IMR-90 (cell line): ENCODE measurements at regions not wholly inside any gene's neighbourhood (a gene's known extent, or its start where the extent isn't known, plus 50 kb on each side); places are given as distances from the start of the nearest gene placed in this dataset.

ENCODE experiments used
- ATAC-seq: fragments of 200-7000 bp; cut with Tn5 transposase; 2 replicates; pipeline ENCODE4 v1.9.1; 2020; ENCODE audit warnings: low read depth, mild to moderate bottlenecking, moderate library complexity
- BruUV-seq: library from RNA; stranded (reverse); fragments of 400-500 nt; replicated peaks from 2 replicates; lab custom pipeline; 2021; lab: Mats Ljungman, UMichigan
- CTCF ChIA-PET: fragments of 300-600 bp; formaldehyde crosslinking; extraction: SDS; loops from one replicate; lab custom pipeline; 2021; ENCODE audit warnings: antibody characterized with exemption; lab: Yijun Ruan, JAX
- POLR2A ChIA-PET: fragments of 300-600 bp; sonication (Branson Sonifier 250); formaldehyde crosslinking; loops from one replicate; lab custom pipeline; 2022; ENCODE audit warnings: antibody characterized with exemption; ENCODE audit not compliant: unreplicated experiment; lab: Charles Lee
- DNase-seq: peaks from one replicate; pipeline ENCODE4 v3.0.0; 2013
- H2AFZ ChIP-seq: replicated peaks from 2 replicates; pipeline ENCODE3; 2013; ENCODE audit warnings: low read length, mild to moderate bottlenecking; ENCODE audit not compliant: poor library complexity
- H2AK5ac ChIP-seq: 2 replicates; pipeline ENCODE4 v1.6.1; 2013; ENCODE audit warnings: low read depth, low read length, inconsistent platforms
- H2AK9ac ChIP-seq: replicated peaks from 2 replicates; pipeline ENCODE3; 2013; ENCODE audit warnings: mild to moderate bottlenecking, low read depth, low read length, moderate library complexity; ENCODE audit not compliant: poor library complexity
- H2BK120ac ChIP-seq: 2 replicates; pipeline ENCODE4 v1.6.1; 2013; ENCODE audit warnings: low read depth, low read length, inconsistent platforms
- H2BK15ac ChIP-seq: 3 replicates; pipeline ENCODE4 v1.6.1; 2013; ENCODE audit warnings: low read depth, low read length, inconsistent platforms
- H2BK20ac ChIP-seq: 2 replicates; pipeline ENCODE4 v1.6.1; 2013; ENCODE audit warnings: low read depth, mild to moderate bottlenecking, inconsistent platforms, low read length, moderate library complexity
- H2BK5ac ChIP-seq: 2 replicates; pipeline ENCODE4 v1.6.1; 2013; ENCODE audit warnings: mild to moderate bottlenecking, low read depth, low read length, inconsistent platforms; ENCODE audit not compliant: poor library complexity, severe bottlenecking
- H3K14ac ChIP-seq: replicated peaks from 2 replicates; pipeline ENCODE4 v1.6.1; 2013; ENCODE audit warnings: low read depth, low read length, inconsistent platforms
- H3K18ac ChIP-seq: 2 replicates; pipeline ENCODE4 v1.6.1; 2013; ENCODE audit warnings: low read depth, low read length, control low read depth
- H3K23ac ChIP-seq: 2 replicates; pipeline ENCODE4 v1.6.1; 2013; ENCODE audit warnings: low read depth, low read length, inconsistent platforms
- H3K27ac ChIP-seq: 2 replicates; pipeline ENCODE4 v1.5.1; 2013; ENCODE audit warnings: mild to moderate bottlenecking, control low read depth, low read length; ENCODE audit not compliant: insufficient read depth
- H3K27me3 ChIP-seq: 2 replicates; pipeline ENCODE4 v1.6.1; 2013; ENCODE audit warnings: low read length; ENCODE audit not compliant: control insufficient read depth, insufficient read depth
- H3K36me3 ChIP-seq: 2 replicates; pipeline ENCODE4 v1.6.1; 2013; ENCODE audit warnings: low read length, mixed read lengths; ENCODE audit not compliant: control insufficient read depth, insufficient read depth
- H3K4ac ChIP-seq: 2 replicates; pipeline ENCODE4 v1.6.1; 2013; ENCODE audit warnings: low read depth, low read length, inconsistent platforms
- H3K4me1 ChIP-seq: 2 replicates; pipeline ENCODE4 v1.6.1; 2013; ENCODE audit warnings: low read length, mixed read lengths; ENCODE audit not compliant: control insufficient read depth, insufficient read depth
- H3K4me2 ChIP-seq: 2 replicates; pipeline ENCODE4 v1.6.1; 2013; ENCODE audit warnings: low read depth, mild to moderate bottlenecking, control low read depth, low read length, moderate library complexity
- H3K4me3 ChIP-seq: 2 replicates; pipeline ENCODE4 v1.5.1; 2013; ENCODE audit warnings: low read depth, mild to moderate bottlenecking, control low read depth, low read length, moderate library complexity; ENCODE audit not compliant: insufficient read depth
- H3K56ac ChIP-seq: 2 replicates; pipeline ENCODE4 v1.6.1; 2013; ENCODE audit warnings: low read length, inconsistent platforms; ENCODE audit not compliant: insufficient read depth; ENCODE audit errors: extremely low read depth
- H3K79me1 ChIP-seq, 2 experiments: 2 replicates each; pipeline ENCODE4 v1.6.1; 2013; ENCODE audit warnings: low read length in 2 of 2, inconsistent platforms in 1 of 2, low read depth in 1 of 2
- H3K9ac ChIP-seq: 2 replicates; pipeline ENCODE4 v1.6.1; 2013; ENCODE audit warnings: low read depth, low read length, control low read depth
- H3K9me1 ChIP-seq: 2 replicates; pipeline ENCODE4 v1.6.1; 2013; ENCODE audit warnings: low read length, inconsistent platforms; ENCODE audit not compliant: insufficient read depth
- H3K9me3 ChIP-seq: 2 replicates; pipeline ENCODE4 v1.6.1; 2013; ENCODE audit warnings: low read length; ENCODE audit not compliant: control insufficient read depth, insufficient read depth
- H4K20me1 ChIP-seq: 2 replicates; pipeline ENCODE4 v1.6.1; 2013; ENCODE audit warnings: low read length, inconsistent platforms; ENCODE audit not compliant: insufficient read depth
- H4K5ac ChIP-seq: 2 replicates; pipeline ENCODE4 v1.6.1; 2013; ENCODE audit warnings: mild to moderate bottlenecking, low read depth, low read length, control low read depth
- H4K8ac ChIP-seq, 2 experiments: 2 replicates each; pipeline ENCODE4 v1.6.1; 2013; ENCODE audit warnings: low read depth in 2 of 2, low read length in 2 of 2, control low read depth in 1 of 2, inconsistent platforms in 1 of 2
- H4K91ac ChIP-seq: 2 replicates; pipeline ENCODE4 v1.6.1; 2013; ENCODE audit warnings: low read depth, low read length, inconsistent platforms; ENCODE audit not compliant: insufficient read depth
- BHLHE40 ChIP-seq: fragments of 150-350 bp; IDR thresholded peaks from 2 replicates; pipeline ENCODE4 v1.6.1; 2016; ENCODE audit warnings: mild to moderate bottlenecking, low read depth, low read length
- CEBPB ChIP-seq: IDR thresholded peaks from 2 replicates; pipeline ENCODE4 v1.6.1; 2012; ENCODE audit warnings: low read depth, low read length, improper control_type of control experiment
- CHD1 ChIP-seq: IDR thresholded peaks from 2 replicates; pipeline ENCODE4 v1.6.1; 2012; ENCODE audit warnings: low read depth, low read length, improper control_type of control experiment
- FOS ChIP-seq: fragments of 150-350 bp; IDR thresholded peaks from 2 replicates; pipeline ENCODE4 v1.6.1; 2016; ENCODE audit warnings: low read depth, low read length
- MAFK ChIP-seq: IDR thresholded peaks from 2 replicates; pipeline ENCODE4 v1.6.1; 2012; ENCODE audit warnings: low read depth, low read length, improper control_type of control experiment
- MAZ ChIP-seq: IDR thresholded peaks from 2 replicates; pipeline ENCODE4 v1.6.1; 2012; ENCODE audit warnings: low read depth, mild to moderate bottlenecking, low read length, improper control_type of control experiment, moderate library complexity, borderline replicate concordance
- MXI1 ChIP-seq: IDR thresholded peaks from 2 replicates; pipeline ENCODE4 v1.6.1; 2012; ENCODE audit warnings: low read depth, mild to moderate bottlenecking, low read length, moderate library complexity, borderline replicate concordance
- NFE2L2 ChIP-seq: fragments of 150-350 bp; IDR thresholded peaks from 2 replicates; pipeline ENCODE4 v1.6.1; 2016; ENCODE audit warnings: low read depth, mild to moderate bottlenecking, low read length
- POLR2A ChIP-seq: IDR thresholded peaks from 2 replicates; pipeline ENCODE4 v1.6.1; 2012; ENCODE audit warnings: mild to moderate bottlenecking, low read depth, low read length
- RAD21 ChIP-seq: IDR thresholded peaks from 2 replicates; pipeline ENCODE4 v1.6.1; 2012; ENCODE audit warnings: low read length, improper control_type of control experiment
- RCOR1 ChIP-seq: IDR thresholded peaks from 2 replicates; pipeline ENCODE4 v1.6.1; 2012; ENCODE audit warnings: mild to moderate bottlenecking, low read length, improper control_type of control experiment; ENCODE audit not compliant: insufficient replicate concordance
- RFX5 ChIP-seq: IDR thresholded peaks from 2 replicates; pipeline ENCODE4 v1.8.0; 2012; ENCODE audit warnings: low read depth, mild to moderate bottlenecking, low read length, moderate library complexity
- SMC3 ChIP-seq: fragments of 150-350 bp; IDR thresholded peaks from 2 replicates; pipeline ENCODE4 v1.6.1; 2016; ENCODE audit warnings: low read depth, mild to moderate bottlenecking, antibody characterized with exemption, low read length, moderate library complexity
- dilution Hi-C: fragments of 300-500 bp; cut with HindIII; formaldehyde crosslinking; loops from one replicate; pipeline ENCODE4 v1.14.3; 2018; ENCODE audit warnings: low sequenced_read_pairs; ENCODE audit not compliant: unreplicated experiment
- in situ Hi-C: fragments of 300-500 bp; cut with MboI; formaldehyde crosslinking; loops from 3 replicates; pipeline ENCODE4 v1.14.3; 2019; ENCODE audit warnings: low sequenced_read_pairs, inconsistent platforms, mixed read lengths
- intact Hi-C: fragments of 100-400 bp; cut with micrococcal nuclease; formaldehyde crosslinking; loops from 2 replicates; pipeline ENCODE4 v1.10.0; 2022
- TF ChIP-seq, protein P1 (sequence below): conservative IDR thresholded peaks from 2 replicates; pipeline ENCODE4 v1.5.1; 2012; ENCODE audit warnings: mild to moderate bottlenecking, low read depth, low read length, improper control_type of control experiment
- TF ChIP-seq, protein P2 (sequence below): fragments of 150-350 bp; IDR thresholded peaks from 2 replicates; pipeline ENCODE4 v1.6.1; 2016; ENCODE audit warnings: low read depth, mild to moderate bottlenecking, low read length, moderate library complexity, borderline replicate concordance

DNA sequence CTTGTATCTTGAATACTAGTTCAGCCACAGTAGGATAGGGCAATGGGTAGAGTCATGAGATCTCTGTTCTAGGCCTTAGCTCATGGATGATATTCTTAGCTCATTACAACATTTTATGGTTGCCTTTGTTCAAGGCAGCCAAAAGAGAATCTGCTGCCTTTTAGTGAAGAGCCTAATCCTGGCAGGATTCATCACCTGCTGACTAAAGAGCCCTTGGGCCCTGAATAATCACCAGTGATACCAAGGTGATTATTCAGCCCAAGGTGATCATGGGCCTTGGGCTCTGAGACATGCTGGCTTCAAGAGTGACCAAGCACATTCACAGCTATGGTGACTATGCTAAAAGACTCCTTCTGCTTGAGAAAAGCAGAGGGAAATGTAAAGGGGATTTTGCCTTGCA is 143.3 kb upstream of the MYO16 start:
- ATAC-seq: no peak

More for the DNA sequence above, 143.3 kb upstream of the MYO16 start:
- dilution Hi-C loops: no loop called here
- ChIA-PET POLR2A (no interaction called here), CTCF (no interaction called here)
- H2AK9ac ChIP-seq: no peak overlapping the region
- H2BK15ac ChIP-seq: no peak overlapping the region
- H4K8ac ChIP-seq: no peak overlapping the region
- no peaks in the 10 kb centered on the region for H3K27me3 ChIP-seq
- no peak overlapping the region for H3K4me2 ChIP-seq
- no peak overlapping the region for H4K5ac ChIP-seq
- H3K4me3 ChIP-seq: no peak overlapping the region
- H2BK20ac ChIP-seq: no peak overlapping the region
- no peaks in the 10 kb centered on the region for H3K36me3 ChIP-seq
- no peak overlapping the region for H3K9ac ChIP-seq
- H2BK120ac ChIP-seq: no peak overlapping the region
- H4K91ac ChIP-seq: no peak overlapping the region
- H3K9me1 ChIP-seq: no peaks in the 10 kb centered on the region
- no peaks in the 10 kb centered on the region for H3K9me3 ChIP-seq
- intact Hi-C loops: no loop called here
- H3K4ac ChIP-seq: no peak overlapping the region
- no peak for DNase-seq
- in situ Hi-C loops: no loop called here
- H2AFZ ChIP-seq: no peak overlapping the region
- no peak overlapping the region for H3K18ac ChIP-seq
- H2AK5ac ChIP-seq: no peak overlapping the region
- H3K79me1 ChIP-seq: no peaks in the 10 kb centered on the region
- TF ChIP-seq NFE2L2 (no peak), SMC3 (no peak), BHLHE40 (no peak), RCOR1 (no peak), MXI1 (no peak), CEBPB (no peak), FOS (no peak), POLR2A (no peak), RFX5 (no peak), RAD21 (no peak), CHD1 (no peak), MAFK (no peak), MAZ (no peak)
- TF ChIP-seq, protein P1, sequence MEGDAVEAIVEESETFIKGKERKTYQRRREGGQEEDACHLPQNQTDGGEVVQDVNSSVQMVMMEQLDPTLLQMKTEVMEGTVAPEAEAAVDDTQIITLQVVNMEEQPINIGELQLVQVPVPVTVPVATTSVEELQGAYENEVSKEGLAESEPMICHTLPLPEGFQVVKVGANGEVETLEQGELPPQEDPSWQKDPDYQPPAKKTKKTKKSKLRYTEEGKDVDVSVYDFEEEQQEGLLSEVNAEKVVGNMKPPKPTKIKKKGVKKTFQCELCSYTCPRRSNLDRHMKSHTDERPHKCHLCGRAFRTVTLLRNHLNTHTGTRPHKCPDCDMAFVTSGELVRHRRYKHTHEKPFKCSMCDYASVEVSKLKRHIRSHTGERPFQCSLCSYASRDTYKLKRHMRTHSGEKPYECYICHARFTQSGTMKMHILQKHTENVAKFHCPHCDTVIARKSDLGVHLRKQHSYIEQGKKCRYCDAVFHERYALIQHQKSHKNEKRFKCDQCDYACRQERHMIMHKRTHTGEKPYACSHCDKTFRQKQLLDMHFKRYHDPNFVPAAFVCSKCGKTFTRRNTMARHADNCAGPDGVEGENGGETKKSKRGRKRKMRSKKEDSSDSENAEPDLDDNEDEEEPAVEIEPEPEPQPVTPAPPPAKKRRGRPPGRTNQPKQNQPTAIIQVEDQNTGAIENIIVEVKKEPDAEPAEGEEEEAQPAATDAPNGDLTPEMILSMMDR: no peak
- TF ChIP-seq, protein P2, sequence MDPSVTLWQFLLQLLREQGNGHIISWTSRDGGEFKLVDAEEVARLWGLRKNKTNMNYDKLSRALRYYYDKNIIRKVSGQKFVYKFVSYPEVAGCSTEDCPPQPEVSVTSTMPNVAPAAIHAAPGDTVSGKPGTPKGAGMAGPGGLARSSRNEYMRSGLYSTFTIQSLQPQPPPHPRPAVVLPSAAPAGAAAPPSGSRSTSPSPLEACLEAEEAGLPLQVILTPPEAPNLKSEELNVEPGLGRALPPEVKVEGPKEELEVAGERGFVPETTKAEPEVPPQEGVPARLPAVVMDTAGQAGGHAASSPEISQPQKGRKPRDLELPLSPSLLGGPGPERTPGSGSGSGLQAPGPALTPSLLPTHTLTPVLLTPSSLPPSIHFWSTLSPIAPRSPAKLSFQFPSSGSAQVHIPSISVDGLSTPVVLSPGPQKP: no peak
- no peak overlapping the region for H3K56ac ChIP-seq
- no peak overlapping the region for H2BK5ac ChIP-seq
- no peak overlapping the region for H3K27ac ChIP-seq
- H3K14ac ChIP-seq: no peak overlapping the region
- H3K23ac ChIP-seq: no peak overlapping the region
- H4K20me1 ChIP-seq: no peaks in the 10 kb centered on the region
- H3K4me1 ChIP-seq: no peaks in the 10 kb centered on the region
- no TSS peak for BruUV-seq
